GM21515 (cell line): ENCODE measurements at regions not wholly inside any gene's neighbourhood (a gene's known extent, or its start where the extent isn't known, plus 50 kb on each side); places are given as distances from the start of the nearest gene placed in this dataset.
"Not testable (repeated sequence)": the region's sequence is repeated elsewhere in the genome, so short reads cannot be mapped to it uniquely, and the experiment has no call there.

Experiments used
- ATAC-seq: cut with Tn5 transposase; IDR thresholded peaks from one replicate; pipeline ENCODE4 v1.9.1; 2021; ENCODE audit not compliant: unreplicated experiment

- no peak for ATAC-seq
Observed at GRCh38 chr5:77910602-77911188, 134.6 kb upstream of the TBCA start.

- ATAC-seq = no peak
Observed at GRCh38 chr5:77909237-77909636, 133.1 kb upstream of the TBCA start.

DNA sequence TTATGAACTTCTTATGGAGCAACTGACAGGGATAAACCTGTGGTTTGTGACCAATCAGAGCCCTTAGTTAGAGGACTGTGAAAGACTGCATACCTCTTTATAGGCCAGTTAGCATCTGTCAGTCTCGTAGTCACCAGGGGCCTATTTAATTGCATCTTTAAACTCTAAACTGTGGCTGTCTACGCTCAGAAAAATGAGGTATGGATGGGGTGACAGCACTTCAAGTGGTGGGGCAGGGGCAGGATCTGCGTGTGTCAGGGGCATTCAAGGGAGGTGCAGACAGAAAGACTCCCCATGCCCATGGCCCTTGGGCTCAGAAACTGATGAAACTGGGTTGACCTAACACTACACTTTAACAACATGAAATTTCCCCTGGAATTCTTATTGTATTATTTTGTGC lies 132.6 kb upstream of the TBCA start:
- ATAC-seq = no peak

DNA sequence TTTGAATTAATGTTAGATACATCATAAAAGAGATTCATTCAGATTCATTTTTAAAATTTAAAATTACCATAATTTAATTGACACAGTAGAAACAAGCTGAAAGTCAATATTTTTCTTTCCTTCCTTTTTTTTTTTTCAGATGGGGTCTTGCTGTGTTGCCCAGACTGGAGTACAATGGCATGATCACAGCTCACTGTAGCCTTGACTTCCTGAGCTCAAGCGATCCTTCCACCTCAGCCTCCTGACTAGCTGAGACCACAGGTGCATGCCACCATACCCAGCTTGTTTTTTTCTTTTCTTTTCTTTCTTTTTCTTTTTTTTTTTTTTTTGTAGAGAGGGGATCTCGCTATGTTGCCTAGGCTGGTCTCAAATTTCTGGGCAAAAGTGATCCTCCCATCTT lies 131.6 kb upstream of the TBCA start:
- no peak for ATAC-seq

- ATAC-seq = no peak
Observed at GRCh38 chr5:77906806-77907205, 130.7 kb upstream of the TBCA start.

GRCh38 chr5:77904362-77904761 lies 128.2 kb upstream of the TBCA start:
- no peak for ATAC-seq

DNA sequence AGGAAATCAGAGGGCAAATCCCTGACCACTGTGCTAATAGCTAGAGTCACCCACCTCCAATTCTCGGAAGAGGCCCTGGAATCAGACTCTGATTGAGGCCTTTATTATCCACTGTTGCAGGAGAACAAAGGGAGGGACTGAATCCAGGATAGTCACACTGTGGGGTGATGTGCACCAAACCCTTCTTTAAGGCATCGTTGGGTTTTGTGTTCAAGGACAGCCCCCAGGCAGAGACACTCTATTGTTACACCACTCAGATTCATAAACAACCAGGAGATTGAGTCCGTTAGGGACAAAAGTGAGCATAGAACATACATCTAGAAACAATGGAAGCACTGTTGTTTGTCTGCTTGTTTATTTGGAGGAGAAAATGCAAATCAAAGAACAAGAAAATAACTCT lies 124.6 kb upstream of the TBCA start:
- no peak for ATAC-seq

- no peak for ATAC-seq
Observed at GRCh38 chr5:77898385-77898784, 122.2 kb upstream of the TBCA start.

GRCh38 chr5:77896338-77896737 lies 120.2 kb upstream of the TBCA start:
- ATAC-seq = no peak

DNA sequence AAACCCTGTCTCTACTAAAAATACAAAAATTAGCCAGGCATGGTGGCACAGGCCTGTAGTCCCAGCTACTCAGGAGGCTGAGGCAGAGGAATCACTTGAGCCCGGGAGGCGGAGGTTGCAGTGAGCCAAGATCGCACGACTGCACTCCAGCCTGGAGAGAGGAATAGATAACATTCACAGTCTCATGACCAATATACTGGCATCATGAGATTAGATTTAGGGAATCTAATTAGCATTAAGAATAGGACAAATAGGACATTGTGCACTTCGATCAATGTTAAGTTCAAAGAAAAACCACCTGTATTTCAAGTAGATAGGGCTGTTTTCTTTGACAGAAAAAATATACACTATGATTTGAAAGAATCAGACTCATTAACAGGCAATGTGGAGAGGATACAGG lies 118.0 kb upstream of the TBCA start:
- ATAC-seq = not testable (repeated sequence)

DNA sequence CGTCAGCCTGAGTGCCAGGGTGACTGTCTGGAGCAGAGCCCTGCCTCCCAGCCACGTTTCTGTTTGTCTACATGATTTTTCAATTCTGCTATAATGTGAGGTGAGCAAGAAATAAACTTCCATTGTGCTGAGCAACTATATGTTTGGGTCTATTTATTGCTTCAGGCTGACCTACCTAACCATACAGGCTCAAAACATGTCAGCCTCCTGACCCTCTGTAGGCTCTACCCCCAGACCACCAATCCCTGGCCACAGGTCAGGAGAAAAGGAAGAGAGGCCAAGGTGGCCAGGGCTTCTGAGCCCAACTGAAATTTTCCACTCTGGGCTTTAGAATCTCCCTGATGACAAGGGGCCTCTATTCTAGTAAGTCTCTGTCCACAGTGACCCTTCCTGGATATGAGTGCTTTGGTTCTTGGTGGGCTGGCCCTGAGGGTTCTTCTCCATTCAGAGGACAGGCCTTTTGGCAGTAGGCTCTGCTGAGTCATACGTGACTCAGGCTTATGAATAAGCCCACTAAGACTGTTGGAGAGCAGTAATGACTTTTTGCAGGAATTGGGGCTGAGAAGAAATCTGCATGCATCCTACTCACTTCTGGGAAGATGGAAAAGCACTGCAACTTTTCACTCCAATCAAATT lies 117.2 kb upstream of the TBCA start:
- ATAC-seq = no peak

DNA sequence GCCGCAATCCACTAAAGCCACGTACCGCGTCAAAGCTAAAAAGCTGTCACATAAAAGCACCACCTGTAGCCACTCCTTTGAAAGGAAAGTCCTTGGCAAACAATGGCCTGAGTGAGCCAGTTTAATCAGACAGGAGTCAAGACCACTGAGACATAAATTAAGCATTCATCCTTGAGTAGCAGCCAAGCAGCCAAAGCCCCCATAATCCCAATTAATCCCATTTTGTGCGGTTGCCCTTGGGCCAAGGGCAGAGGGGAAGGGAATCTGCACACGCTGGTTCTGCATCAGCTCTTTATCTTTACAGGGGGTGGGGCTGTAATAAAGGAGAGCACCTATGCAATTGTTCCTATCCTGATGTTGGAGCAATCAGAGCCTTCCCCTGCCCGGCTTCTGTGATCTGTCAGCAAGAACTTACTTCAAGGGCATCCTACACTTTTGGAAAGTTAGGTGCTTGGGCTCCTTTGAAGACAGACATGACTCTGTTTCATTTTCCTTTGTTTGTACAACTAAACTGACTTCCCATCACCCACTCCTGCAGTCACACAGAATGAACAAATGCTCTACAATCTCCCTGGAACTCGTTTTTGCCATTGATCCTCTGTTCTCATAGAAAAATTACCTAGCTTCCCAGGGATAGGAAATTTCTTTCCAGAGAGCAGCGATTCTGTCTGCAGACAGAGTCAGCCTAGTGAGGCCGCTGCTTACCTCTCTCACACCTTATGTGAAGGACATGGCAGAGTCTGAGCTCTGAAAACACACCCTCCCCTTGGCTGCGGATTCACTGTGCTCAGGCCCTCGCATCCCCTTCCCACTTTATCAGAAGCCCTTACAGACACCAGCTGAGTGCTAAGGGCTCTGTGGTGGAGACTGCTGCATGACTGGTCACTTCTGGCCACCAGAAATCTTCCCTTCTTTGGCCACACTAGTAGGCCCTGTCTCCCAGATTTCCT lies 116.2 kb upstream of the TBCA start:
- no peak for ATAC-seq

DNA sequence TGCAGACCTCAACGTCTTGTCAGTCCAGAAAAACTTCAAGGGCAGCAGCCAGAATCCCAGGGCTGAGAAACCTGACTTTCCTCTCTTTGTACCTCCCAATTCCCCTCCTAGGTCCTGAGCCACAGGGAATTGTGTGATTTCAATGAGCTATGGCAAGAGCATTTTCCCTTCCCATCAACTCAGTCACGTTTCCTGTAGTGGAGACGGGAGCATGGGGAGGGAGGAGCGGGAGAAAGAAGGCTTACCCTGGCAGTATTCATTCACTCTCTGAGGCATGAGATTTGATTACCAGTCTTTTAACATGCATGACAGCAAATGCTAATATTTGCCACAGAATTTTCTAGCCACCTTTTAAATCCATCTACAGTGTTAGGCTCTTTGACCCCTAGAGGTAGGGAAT lies 109.4 kb upstream of the TBCA start:
- no peak for ATAC-seq

- no peak for ATAC-seq
Observed at GRCh38 chr5:77882670-77883257, 106.6 kb upstream of the TBCA start.

DNA sequence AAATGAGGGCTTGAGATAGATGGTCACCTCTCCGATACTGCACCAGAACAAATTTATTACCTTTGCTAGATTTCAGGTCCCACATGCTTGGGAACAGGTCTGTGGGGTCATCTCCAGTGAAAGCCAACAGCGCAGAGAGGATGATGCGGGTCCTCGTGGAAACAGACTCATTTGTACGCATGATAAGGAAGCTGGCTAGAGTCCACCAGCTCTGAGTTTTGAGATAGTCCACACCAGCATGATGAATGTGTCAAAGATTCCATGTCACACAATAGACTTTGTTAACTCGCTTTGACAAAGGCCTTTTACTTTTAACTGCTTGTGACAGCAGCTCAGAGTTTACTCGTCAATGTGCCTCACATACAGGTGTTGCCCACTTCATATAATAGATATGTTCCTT lies 105.4 kb upstream of the TBCA start:
- no peak for ATAC-seq

- ATAC-seq = no peak
Observed at GRCh38 chr5:77877516-77878355, 101.6 kb upstream of the TBCA start.

DNA sequence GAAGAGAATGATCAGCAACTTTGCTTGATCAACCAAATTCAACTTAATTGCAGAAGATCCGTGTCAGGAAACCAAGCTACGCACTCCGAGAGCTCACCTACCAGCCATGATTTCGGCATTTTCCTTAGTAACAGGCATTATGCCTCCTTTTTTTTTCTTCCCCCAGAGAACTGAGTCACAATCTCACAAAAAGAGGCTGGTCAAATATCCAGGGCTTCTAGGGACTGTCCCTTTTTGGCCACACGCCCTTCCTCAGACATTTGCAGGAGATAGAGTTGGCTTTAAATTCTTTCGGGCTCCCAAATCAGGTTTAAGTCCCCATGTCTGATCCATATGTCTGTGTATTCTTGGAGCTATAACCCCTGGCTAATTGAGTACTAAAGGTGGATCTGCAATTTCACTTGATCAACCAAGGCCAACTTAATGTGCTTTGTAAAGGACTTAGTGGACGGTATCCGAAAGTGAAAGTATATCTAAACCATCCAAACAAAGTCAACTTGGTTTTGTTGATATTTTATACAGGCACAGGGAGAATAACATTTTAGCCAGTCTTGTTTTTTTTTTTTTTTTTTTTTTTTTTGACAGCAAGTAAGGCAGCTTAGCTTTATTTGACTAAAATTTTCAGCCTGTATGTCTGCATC lies 100.8 kb upstream of the TBCA start:
- no peak for ATAC-seq

DNA sequence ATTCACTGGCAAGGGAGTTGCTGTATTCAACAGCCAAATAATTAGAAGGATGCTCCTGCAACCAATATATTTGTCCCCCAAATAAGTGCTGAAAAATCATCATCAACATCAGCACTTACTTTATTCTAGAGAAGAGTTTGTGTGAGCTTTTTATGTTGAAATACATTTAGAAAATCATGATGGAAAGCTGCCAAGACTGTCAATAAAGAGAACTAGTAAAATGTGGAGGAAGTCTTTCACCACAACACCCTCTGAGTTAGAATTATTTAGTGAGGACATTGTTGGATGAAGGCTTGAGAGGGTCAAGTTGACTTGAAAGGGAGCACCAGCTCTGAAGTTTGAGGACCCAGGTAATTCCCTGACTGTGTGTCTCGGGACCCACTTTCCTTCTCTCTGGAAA lies 100.2 kb upstream of the TBCA start:
- no peak for ATAC-seq

- no peak for ATAC-seq
Observed at GRCh38 chr5:77874691-77875090, 98.6 kb upstream of the TBCA start.

GRCh38 chr5:77873239-77873638 lies 97.1 kb upstream of the TBCA start:
- no peak for ATAC-seq
